NOMO-1 treated with dmso at 0.1 percent for 144 hours (cell line): ENCODE measurements at regions not wholly inside any gene's neighbourhood (a gene's known extent, or its start where the extent isn't known, plus 50 kb on each side); places are given as distances from the start of the nearest gene placed in this dataset.
A peak's percentile ranks its signal among the peaks of the same experiment; 100 is the strongest.

Experiments
- DNase-seq: peaks from one replicate; lab custom pipeline; 2025; ENCODE audit not compliant: unreplicated experiment; lab: John Stamatoyannopoulos, UW

DNA sequence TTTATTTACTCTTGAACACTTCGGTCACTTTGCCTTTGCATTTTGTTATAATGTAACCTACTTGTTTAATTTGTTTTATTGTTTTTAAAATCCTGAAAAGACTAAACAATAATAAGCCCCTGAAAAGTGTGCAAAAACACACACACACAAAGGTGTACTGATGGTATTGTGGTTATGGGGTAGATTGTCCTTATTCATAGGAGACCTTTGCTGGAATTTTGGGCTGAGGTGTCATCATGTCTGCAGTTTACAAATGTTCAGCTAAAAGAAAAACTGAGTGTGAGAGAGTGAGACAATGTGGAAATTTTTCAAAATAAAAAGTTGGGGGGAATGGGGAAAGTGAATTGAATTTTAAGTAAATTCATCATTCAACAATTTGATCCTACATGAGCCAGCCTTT is 174.9 kb downstream of the QDPR start:
- DNase-seq: no peak

DNA sequence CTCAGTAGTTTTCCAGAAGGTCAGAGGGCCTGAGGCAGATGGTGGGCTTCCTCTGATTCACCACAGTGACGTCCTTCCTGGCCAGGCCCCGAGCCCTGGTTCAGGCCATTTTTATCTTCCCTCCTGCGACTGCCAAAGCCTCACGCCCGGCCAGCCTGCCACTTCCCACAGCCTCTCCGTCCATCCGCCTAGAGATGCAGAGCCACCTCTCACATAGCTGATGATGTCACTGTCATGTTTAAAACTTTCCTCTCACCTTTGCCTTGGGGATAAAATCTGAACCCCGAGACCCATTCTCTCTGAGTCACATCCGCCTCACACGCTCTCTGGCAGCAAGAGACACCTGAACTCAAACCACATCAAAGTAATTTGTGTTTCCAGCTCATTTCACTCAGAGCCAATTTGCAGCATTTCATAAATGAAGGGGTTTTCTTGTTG is 175.3 kb downstream of the QDPR start:
- no peak for DNase-seq

GRCh38 chr4:17336069-17336468 is 175.8 kb downstream of the QDPR start:
- no peak for DNase-seq

DNA sequence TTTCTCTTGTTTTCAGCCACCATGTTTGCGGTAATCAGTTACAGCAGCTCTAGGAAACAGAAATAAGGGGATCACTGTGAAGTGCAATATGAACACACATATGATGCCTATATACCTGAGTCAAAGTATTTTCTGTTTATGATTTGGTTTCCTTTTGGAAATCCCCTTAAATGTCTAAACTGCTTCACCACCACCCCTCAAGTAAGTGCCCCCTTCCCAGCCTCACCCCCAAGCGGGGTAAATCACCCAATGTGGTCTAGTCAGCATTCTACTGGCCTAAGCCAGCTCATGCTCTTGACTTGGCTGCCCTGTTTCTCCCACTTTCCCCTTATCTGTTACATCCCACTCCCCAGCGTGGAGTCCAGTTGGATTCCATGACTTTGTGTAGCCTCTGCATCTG is 176.5 kb downstream of the QDPR start:
- no peak for DNase-seq

- no peak for DNase-seq
Observed at GRCh38 chr4:17332478-17332877, 179.4 kb downstream of the QDPR start.

- peak; percentile 12 for DNase-seq
Observed at GRCh38 chr4:17329046-17329445, 182.8 kb downstream of the QDPR start.

GRCh38 chr4:17328141-17328815 is 183.6 kb downstream of the QDPR start:
- no peak for DNase-seq

DNA sequence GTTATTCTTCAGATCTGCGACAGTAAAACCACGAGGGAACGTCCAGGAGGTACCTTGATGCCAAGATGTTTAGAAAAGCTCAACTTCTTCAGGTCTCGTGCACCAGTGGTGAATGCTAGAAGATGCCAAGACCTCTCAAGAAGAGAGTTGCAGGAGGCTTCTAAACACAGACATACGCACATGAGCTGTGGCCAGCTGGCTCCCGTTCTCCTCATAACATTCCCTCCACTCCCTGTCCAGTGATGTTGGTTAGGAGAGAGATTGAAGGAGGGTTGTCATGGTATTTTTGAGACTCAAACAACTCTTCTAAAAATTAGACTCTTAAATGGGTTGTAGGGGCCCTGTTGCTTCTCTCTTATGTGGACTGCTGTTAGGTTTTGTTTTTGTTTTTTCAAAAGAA is 184.3 kb downstream of the QDPR start:
- DNase-seq: no peak

DNA sequence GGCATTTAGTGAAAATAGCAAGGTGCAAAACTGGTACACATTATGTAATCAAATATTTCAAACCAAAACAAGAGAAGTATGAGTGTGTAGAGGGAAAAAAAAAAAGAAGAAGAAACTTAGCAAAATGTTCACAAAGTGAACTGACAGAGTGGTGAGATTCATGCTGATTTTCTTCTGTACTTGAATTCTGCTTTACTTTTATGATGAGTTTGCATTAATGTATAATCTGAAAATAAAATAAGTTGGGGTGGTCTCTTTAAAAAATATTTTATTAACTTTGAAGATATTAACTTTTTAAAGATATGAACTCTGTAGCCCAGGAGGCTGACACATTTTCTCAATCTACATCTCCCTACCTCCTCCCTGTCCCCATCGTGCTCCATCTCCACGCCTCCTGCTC is 185.1 kb downstream of the QDPR start:
- DNase-seq: no peak

- no peak for DNase-seq
Observed at GRCh38 chr4:17325098-17325497, 186.8 kb downstream of the QDPR start.

- no peak for DNase-seq
Observed at GRCh38 chr4:17324386-17324830, 187.5 kb downstream of the QDPR start.

GRCh38 chr4:17323554-17324385 is 188.1 kb downstream of the QDPR start:
- DNase-seq: no peak

DNA sequence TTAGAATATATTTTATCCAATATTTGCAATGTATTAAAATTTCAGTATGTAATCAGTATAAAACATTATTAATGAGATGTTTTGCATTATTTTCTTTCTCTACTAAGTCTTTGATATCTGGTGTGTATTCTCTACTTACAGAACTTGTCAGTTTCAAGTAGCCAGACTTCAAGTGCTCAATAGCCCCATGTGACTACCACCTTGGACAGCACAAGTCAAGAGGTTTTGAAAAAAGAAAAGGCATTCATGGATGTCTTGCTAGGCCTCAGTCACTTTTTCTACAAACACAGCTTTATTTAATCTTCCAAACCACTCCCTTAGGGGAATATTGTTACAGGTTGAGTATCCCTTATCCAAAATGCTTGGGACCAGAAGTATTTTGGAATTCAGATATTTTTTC is 189.4 kb downstream of the QDPR start:
- no peak for DNase-seq

GRCh38 chr4:17320046-17320445 is 191.8 kb downstream of the QDPR start:
- no peak for DNase-seq

- no peak for DNase-seq
Observed at GRCh38 chr4:17317526-17317925, 194.4 kb downstream of the QDPR start.

- DNase-seq: no peak
Observed at GRCh38 chr4:17316566-17316965, 195.3 kb downstream of the QDPR start.

GRCh38 chr4:17315459-17315858 is 196.4 kb downstream of the QDPR start:
- DNase-seq: no peak

DNA sequence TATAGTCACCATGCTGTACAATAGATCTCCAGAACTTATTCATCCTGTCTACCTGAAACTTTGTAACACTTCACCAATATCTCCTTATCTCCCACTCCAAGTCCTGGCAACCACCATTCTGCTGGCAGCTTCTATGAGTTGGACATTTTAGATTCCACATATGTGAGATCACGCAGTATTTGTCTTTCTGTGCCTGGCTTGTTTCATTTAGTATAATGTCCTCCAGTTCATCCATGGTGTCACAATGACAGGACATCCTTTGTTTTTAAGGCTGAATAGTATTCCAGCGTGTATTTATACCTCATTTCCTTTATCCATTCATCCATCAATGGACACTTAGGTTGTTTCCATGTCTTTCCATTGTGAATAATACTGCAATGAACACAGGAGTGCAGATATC is 198.7 kb downstream of the QDPR start:
- no peak for DNase-seq

DNA sequence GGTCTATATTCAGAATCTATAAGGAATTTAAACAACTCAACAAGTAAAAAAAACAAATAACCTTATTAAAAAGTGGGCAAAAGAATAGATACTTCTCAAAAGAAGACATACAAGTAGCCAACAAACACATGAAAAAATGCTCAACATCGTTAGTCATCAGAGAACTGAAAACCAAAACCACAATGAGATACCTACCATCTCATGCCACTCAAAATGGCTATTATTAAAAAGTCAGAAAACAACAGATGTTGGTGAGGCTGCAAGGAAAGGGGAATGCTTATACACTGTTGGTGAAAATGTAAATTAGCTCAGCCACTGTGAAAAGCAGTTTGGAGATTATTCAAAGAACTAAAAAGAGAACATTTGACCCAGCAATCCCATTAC is 201.6 kb downstream of the QDPR start:
- no peak for DNase-seq

DNA sequence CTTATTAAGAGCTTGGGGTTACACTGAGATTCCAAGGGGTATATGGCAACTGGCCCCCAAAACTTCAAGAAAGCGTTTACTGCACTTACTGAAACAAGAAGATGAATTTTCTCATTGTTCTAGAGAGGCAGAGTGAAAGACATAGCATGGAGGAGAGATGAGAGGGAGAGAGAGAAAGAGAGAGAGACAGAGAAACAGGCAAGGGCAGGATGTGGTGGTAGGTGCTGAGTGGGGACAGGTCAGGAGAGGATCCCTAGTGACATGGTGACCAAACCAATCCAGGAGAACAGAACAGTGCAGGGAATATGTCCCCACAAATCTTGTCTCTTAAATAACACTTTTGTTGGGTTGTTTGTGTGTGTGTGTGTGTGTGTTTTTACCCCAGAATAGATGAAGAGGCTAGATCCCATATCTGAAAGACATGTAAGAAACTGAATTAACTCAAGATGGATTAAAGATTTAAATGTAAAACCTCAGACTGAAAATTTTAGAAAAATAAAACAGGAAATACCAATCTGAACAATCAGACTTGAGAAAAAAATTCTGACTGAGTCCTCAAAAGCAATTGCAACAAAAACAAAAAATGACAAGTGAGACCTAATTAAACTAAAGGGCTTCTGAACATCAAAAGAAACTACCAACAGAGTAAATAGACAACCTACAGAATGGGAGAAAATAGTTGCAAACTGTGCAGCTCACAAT is 202.2 kb downstream of the QDPR start:
- DNase-seq: no peak

GRCh38 chr4:17301869-17302268 is 210.0 kb downstream of the QDPR start:
- DNase-seq: no peak

DNA sequence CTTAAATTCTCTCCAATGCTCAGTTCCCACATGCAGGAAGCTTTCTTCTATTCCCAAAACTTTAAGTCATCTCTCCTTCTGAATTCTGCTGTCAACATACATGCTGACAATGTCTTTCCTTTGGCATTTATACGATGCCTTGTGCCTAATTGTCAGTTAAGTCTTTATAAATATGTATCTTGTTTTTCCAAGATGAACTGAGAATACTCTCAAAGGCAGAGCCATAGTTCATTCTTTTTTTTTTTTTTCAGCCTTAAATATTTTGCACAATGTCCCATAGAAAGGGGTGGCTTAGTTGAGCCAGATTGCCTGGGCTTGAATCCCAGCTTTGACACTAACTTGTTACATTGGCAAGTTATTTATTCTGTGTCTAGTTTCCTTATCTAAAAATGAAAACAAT is 210.6 kb downstream of the QDPR start:
- no peak for DNase-seq
